ENCODE measurements at regions not wholly inside any gene's neighbourhood (a gene's known extent, or its start where the extent isn't known, plus 50 kb on each side); places are given as distances from the start of the nearest gene placed in this dataset.

GRCh38 chr11:80778432-80778831, 1337.6 kb upstream of the TENM4 start:
- SMC1A ChIA-PET (ENCODE audit: uncharacterized antibody, unreplicated experiment), result interaction anchor here (0.6 to 1.5 kb wide), 8 partner anchors 10 to 64 kb away, joined by 3 to 5 read pairs (median 3); no protein-coding TSS in a partner anchor

GRCh38 chr11:80773919-80774318, 1333.1 kb upstream of the TENM4 start:
- ChIA-PET CTCF (no interaction called here), POLR2A (no interaction called here), SMC1A (ENCODE audit: uncharacterized antibody, unreplicated experiment) (no interaction called here), RAD21 (ENCODE audit: unreplicated experiment) (no interaction called here)
- Histone ChIP-seq H2AFZ (ENCODE audit: control insufficient read depth, low read depth, low read length) (no peak overlapping the region), H3K9me3 (replicated peaks; ENCODE audit: control insufficient read depth, insufficient read depth, low read length) (no peaks in the 10 kb centered on the region), H3K27me3 (replicated peaks in 1 of 2; ENCODE audit: control insufficient read depth in 2 of 2, insufficient read depth in 2 of 2, low read length in 1 of 2) (no peaks in the 10 kb centered on the region; a peak in 1 of 4 replicates), H3K4me1 (ENCODE audit: control insufficient read depth, insufficient read depth, low read length) (no peaks in the 10 kb centered on the region), H4K20me1 (ENCODE audit: control insufficient read depth, insufficient read depth) (no peaks in the 10 kb centered on the region), H3K4me3 (no peak overlapping the region), H3K4me2 (ENCODE audit: control insufficient read depth, insufficient read depth) (no peak overlapping the region), H3K79me2 (ENCODE audit: control insufficient read depth, insufficient read depth, low read length) (no peaks in the 10 kb centered on the region), H3K27ac (ENCODE audit: control insufficient read depth, insufficient read depth) (no peak overlapping the region), H3K36me3 (ENCODE audit: control insufficient read depth in 2 of 2, insufficient read depth in 2 of 2, low read length in 1 of 2) (no peaks in the 10 kb centered on the region), H3K9ac (ENCODE audit: control insufficient read depth, insufficient read depth, low read length) (no peak overlapping the region)
- 11% methylated on average over 3 of the region's 3 CpGs for WGBS (ENCODE audit: insufficient coverage, insufficient replicate concordance, low lambda C conversion rate, missing lambda C conversion rate)
- no TSS peak for BruUV-seq (replicated peaks)
- intact Hi-C loops (cut with micrococcal nuclease; ENCODE audit: unreplicated experiment), result no loop called here
- TF ChIP-seq PRDM15 (CRISPR knock-in tag; IDR thresholded peaks at IDR 0.05) (no peak), SMARCA5 (IDR thresholded peaks at IDR 0.05) (no peak), EGR1 (IDR thresholded peaks at IDR 0.05; ENCODE audit: borderline replicate concordance in 1 of 2, low read depth in 2 of 2, low read length in 2 of 2) (no peak)
- no peak for DNase-seq (ENCODE audit: low read depth, low spot score)
- no peak for ATAC-seq
- in situ Hi-C loops (cut with MboI), result no loop called here
- FAIRE-seq, result no peak

More at GRCh38 chr11:80778432-80778831, 1337.6 kb upstream of the TENM4 start:
- H3K27me3 ChIP-seq (replicated peaks in 1 of 2; ENCODE audit: control insufficient read depth in 2 of 2, insufficient read depth in 2 of 2, low read length in 1 of 2), result no peaks in the 10 kb centered on the region; a peak in 1 of 4 replicates
- intact Hi-C loops (cut with micrococcal nuclease; ENCODE audit: unreplicated experiment), result no loop called here
- TF ChIP-seq BCL11A (IDR thresholded peaks at IDR 0.05; ENCODE audit: low read depth, low read length) (no peak), MEF2A (IDR thresholded peaks at IDR 0.05; ENCODE audit: insufficient read depth, low read depth, low read length) (no peak), YY1 (IDR thresholded peaks at IDR 0.05; ENCODE audit: low read depth, low read length) (no peak), SMAD1 (IDR thresholded peaks at IDR 0.05; ENCODE audit: low read depth, partially characterized antibody) (no peak), GATAD2B (conservative IDR thresholded peaks at IDR 0.05; ENCODE audit: low read depth) (no peak), PAX8 (IDR thresholded peaks at IDR 0.05) (no peak), NFIC (IDR thresholded peaks at IDR 0.05; ENCODE audit: low read depth, low read length) (no peak), RELA (IDR thresholded peaks at IDR 0.05; ENCODE audit: borderline replicate concordance, partially characterized antibody) (no peak), SMC3 (IDR thresholded peaks at IDR 0.05; ENCODE audit: borderline replicate concordance, low read length) (no peak)
- 51% methylated on average over 3 of the region's 3 CpGs for WGBS (ENCODE audit: insufficient coverage, insufficient replicate concordance, low lambda C conversion rate, missing lambda C conversion rate)
- ChIA-PET CTCF (no interaction called here), RAD21 (ENCODE audit: unreplicated experiment) (no interaction called here), POLR2A (no interaction called here)
- no peaks in the 10 kb centered on the region for H4K20me1 ChIP-seq (ENCODE audit: control insufficient read depth, insufficient read depth)
- ATAC-seq (peak; percentile 68), FAIRE-seq (no peak), DNase-seq (ENCODE audit: low read depth, low spot score) (no peak)
- no peak overlapping the region for H3K4me2 ChIP-seq (ENCODE audit: control insufficient read depth, insufficient read depth)
- H3K79me2 ChIP-seq (ENCODE audit: control insufficient read depth, insufficient read depth, low read length), result no peaks in the 10 kb centered on the region
- no TSS peak for BruUV-seq (replicated peaks)
- H3K9me3 ChIP-seq (replicated peaks; ENCODE audit: control insufficient read depth, insufficient read depth, low read length), result no peaks in the 10 kb centered on the region
- no peaks in the 10 kb centered on the region for H3K4me1 ChIP-seq (ENCODE audit: control insufficient read depth, insufficient read depth, low read length)
- H2AFZ ChIP-seq (ENCODE audit: control insufficient read depth, low read depth, low read length), result no peak overlapping the region
- no peak overlapping the region for H3K4me3 ChIP-seq
- in situ Hi-C loops (cut with MboI), result no loop called here
- H3K36me3 ChIP-seq (ENCODE audit: control insufficient read depth in 2 of 2, insufficient read depth in 2 of 2, low read length in 1 of 2), result no peaks in the 10 kb centered on the region
- H3K27ac ChIP-seq (ENCODE audit: control insufficient read depth, insufficient read depth), result no peak overlapping the region
- no peak overlapping the region for H3K9ac ChIP-seq (ENCODE audit: control insufficient read depth, insufficient read depth, low read length)
